ENCODE measurements at regions not wholly inside any gene's neighbourhood (a gene's known extent, or its start where the extent isn't known, plus 50 kb on each side); places are given as distances from the start of the nearest gene placed in this dataset.

DNA sequence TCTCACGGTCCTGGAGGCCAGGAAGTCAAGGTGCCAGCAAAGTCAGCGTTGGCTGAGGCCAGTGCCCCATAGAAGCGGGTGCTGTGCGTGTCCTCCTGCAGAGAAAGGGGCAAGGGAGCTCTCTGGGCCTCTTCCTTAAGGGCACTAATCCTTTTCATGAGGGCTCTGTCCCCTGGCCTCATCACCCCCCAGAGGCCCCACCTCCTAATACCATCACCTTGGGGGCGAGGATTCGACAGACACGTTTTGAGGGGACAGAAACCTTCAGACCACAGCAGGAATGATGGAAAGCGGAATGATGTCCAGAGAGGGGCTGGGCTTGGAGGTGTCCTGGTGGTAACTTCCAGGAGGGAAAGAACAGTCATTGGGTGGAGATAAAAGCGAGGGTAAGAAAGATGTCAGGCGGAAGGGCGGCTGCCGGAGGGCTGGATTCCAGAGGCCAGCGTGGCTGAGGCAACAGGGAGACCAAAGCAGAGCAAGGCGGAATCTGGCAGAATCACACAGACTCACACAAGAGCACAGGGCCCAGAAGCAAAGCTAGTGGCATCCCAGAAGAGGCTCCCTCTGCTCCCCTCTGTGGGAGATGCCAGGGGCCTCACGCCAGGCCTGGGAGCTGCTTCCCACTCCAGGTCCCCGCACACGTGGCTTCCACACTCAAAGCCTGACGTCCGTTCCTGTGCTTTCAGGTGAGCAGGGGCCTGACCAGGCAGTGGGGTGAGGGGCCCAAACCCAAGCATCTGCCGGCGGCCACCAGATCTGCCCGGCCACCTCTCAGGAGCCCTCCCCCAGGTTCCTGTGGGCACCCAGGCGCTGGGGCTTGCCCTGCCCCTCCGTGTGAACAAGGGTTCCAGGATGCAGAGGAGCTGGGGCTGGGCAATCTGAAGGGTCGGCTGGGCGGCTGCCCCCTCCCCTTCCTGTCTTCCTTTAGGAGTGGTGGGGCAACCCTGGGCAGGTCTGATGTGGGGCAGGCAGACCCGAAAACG, 784.5 kb downstream of the BRD1 start:
- ChIA-PET CTCF (ENCODE audit: low intra/inter-chr PET ratio, low total read pairs) (no interaction called here), POLR2A (no interaction called here)
- no peak for DNase-seq (ENCODE audit: low spot score)
- in situ Hi-C loops (cut with HindIII; ENCODE audit: extremely low pct_ligation_motif_present, low pct_unique_long_range_greater_than_20kb) (loop anchor here (5.0 kb wide), 1 partner anchor 264 kb away; no protein-coding TSS in a partner anchor), intact Hi-C loops (cut with micrococcal nuclease; ENCODE audit: unreplicated experiment) (no loop called here)
- BruUV-seq (replicated peaks) = no TSS peak
- H3K4me1 ChIP-seq (ENCODE audit: insufficient read depth, low read length) = peaks cover 12% of the 10 kb centered on the region
- no peak overlapping the region for H2AFZ ChIP-seq (ENCODE audit: low read length)
- H4K20me1 ChIP-seq (ENCODE audit: insufficient read depth, low read length) = no peaks in the 10 kb centered on the region
- ATAC-seq = no peak
- FAIRE-seq = no peak
- H3K79me2 ChIP-seq (ENCODE audit: insufficient read depth, low read length) = no peaks in the 10 kb centered on the region
- peaks cover 7 to 77% of the 10 kb centered on the region in 2 experiments for H3K27me3 ChIP-seq (ENCODE audit: control insufficient read depth in 1 of 2, insufficient read depth in 2 of 2, low read length in 2 of 2)
- TF ChIP-seq HDAC6 (IDR thresholded peaks at IDR 0.05; ENCODE audit: low read depth, low read length) = no peak
- TF ChIP-seq KMT2B (CRISPR knock-in tag; IDR thresholded peaks at IDR 0.05) = no peak
- no peak for TF ChIP-seq ZNF549 (CRISPR knock-in tag; IDR thresholded peaks at IDR 0.05)
- no peak for TF ChIP-seq ZNF556 (CRISPR knock-in tag; IDR thresholded peaks at IDR 0.05; ENCODE audit: borderline replicate concordance)
- no peak overlapping the region for H3K27ac ChIP-seq (ENCODE audit: extremely low read length, insufficient read depth, low read length)
- H3K9me3 ChIP-seq (ENCODE audit: low read length) = no peaks in the 10 kb centered on the region
- H3K36me3 ChIP-seq (replicated peaks in 1 of 2; ENCODE audit: control insufficient read depth in 1 of 2, insufficient read depth in 2 of 2, low read length in 2 of 2) = no peaks in the 10 kb centered on the region
- H3K4me3 ChIP-seq (replicated peaks in 1 of 3; ENCODE audit: insufficient read depth in 1 of 3, low read depth in 2 of 3, low read length in 3 of 3) = no peak overlapping the region
- H3K4me2 ChIP-seq (ENCODE audit: low read depth, low read length) = no peak overlapping the region
- H3K9ac ChIP-seq (ENCODE audit: insufficient read depth, low read depth, low read length) = no peak overlapping the region
- 14% methylated on average over 16 of the region's 28 CpGs for WGBS (ENCODE audit: low lambda C conversion rate)

DNA sequence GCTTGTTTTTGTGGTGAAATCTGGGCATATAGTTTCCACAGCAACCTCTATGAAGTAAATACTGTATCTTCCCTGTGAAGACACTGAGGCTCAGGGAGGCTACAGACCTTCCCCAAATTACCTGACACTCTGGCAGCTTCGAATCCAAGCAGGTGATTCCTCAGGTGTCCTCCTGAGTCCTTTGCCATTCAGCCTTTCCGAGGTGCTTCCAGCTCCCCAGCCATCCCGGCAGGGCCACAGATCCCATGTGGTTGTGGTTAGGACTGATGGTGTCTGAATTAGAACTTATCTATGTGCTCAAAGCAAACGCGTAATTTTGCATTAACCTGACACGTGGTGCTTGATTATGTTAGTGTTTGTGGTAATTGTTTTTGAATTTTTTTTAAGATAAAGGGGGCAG, 785.6 kb downstream of the BRD1 start:
- in situ Hi-C loops (cut with HindIII; ENCODE audit: extremely low pct_ligation_motif_present, low pct_unique_long_range_greater_than_20kb) = loop anchor here (5.0 kb wide), 1 partner anchor 265 kb away; no protein-coding TSS in a partner anchor
- 28% methylated on average over 6 of the region's 6 CpGs for WGBS (ENCODE audit: low lambda C conversion rate)
- no peak for FAIRE-seq
- TF ChIP-seq ZNF136 (CRISPR knock-in tag; IDR thresholded peaks at IDR 0.05; ENCODE audit: low read depth) (no peak), ISX (CRISPR knock-in tag; conservative IDR thresholded peaks at IDR 0.05) (no peak), ZFAT (CRISPR knock-in tag; conservative IDR thresholded peaks at IDR 0.05) (no peak), NKX3-1 (CRISPR knock-in tag; IDR thresholded peaks at IDR 0.05) (no peak), HNRNPH1 (optimal IDR thresholded peaks at IDR 0.05; ENCODE audit: low read depth, low read length) (no peak), CHCHD3 (CRISPR knock-in tag; IDR thresholded peaks at IDR 0.05) (no peak), SRF (IDR thresholded peaks at IDR 0.05; ENCODE audit: low read depth, low read length) (no peak), MIXL1 (CRISPR knock-in tag; IDR thresholded peaks at IDR 0.05) (no peak), ZNF256 (CRISPR knock-in tag; conservative IDR thresholded peaks at IDR 0.05) (no peak), HINFP (CRISPR knock-in tag; IDR thresholded peaks at IDR 0.05; ENCODE audit: low read depth) (no peak)
- TF ChIP-seq, protein P1, sequence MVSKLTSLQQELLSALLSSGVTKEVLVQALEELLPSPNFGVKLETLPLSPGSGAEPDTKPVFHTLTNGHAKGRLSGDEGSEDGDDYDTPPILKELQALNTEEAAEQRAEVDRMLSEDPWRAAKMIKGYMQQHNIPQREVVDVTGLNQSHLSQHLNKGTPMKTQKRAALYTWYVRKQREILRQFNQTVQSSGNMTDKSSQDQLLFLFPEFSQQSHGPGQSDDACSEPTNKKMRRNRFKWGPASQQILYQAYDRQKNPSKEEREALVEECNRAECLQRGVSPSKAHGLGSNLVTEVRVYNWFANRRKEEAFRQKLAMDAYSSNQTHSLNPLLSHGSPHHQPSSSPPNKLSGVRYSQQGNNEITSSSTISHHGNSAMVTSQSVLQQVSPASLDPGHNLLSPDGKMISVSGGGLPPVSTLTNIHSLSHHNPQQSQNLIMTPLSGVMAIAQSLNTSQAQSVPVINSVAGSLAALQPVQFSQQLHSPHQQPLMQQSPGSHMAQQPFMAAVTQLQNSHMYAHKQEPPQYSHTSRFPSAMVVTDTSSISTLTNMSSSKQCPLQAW (CRISPR knock-in tag; IDR thresholded peaks at IDR 0.05) = no peak

More for the DNA sequence above, 785.6 kb downstream of the BRD1 start:
- Histone ChIP-seq H3K27ac (ENCODE audit: extremely low read length, insufficient read depth, low read length) (no peak overlapping the region), H3K4me3 (replicated peaks in 1 of 3; ENCODE audit: insufficient read depth in 1 of 3, low read depth in 2 of 3, low read length in 3 of 3) (no peak overlapping the region), H3K27me3 (ENCODE audit: control insufficient read depth in 1 of 2, insufficient read depth in 2 of 2, low read length in 2 of 2) (peaks cover 7 to 70% of the 10 kb centered on the region in 2 experiments), H3K4me1 (ENCODE audit: insufficient read depth, low read length) (peaks cover 12% of the 10 kb centered on the region), H3K4me2 (ENCODE audit: low read depth, low read length) (no peak overlapping the region), H3K36me3 (replicated peaks in 1 of 2; ENCODE audit: control insufficient read depth in 1 of 2, insufficient read depth in 2 of 2, low read length in 2 of 2) (no peaks in the 10 kb centered on the region), H4K20me1 (ENCODE audit: insufficient read depth, low read length) (no peaks in the 10 kb centered on the region), H2AFZ (ENCODE audit: low read length) (no peak overlapping the region), H3K79me2 (ENCODE audit: insufficient read depth, low read length) (no peaks in the 10 kb centered on the region), H3K9ac (ENCODE audit: insufficient read depth, low read depth, low read length) (no peak overlapping the region), H3K9me3 (ENCODE audit: low read length) (no peaks in the 10 kb centered on the region)
- no TSS peak for BruUV-seq (replicated peaks)
- POLR2A ChIA-PET = no interaction called here
- DNase-seq (ENCODE audit: low spot score) = no peak
- intact Hi-C loops (cut with micrococcal nuclease; ENCODE audit: unreplicated experiment) = no loop called here
- CTCF ChIA-PET (ENCODE audit: low intra/inter-chr PET ratio, low total read pairs) = no interaction called here
- no peak for ATAC-seq

All from HepG2 (cell line).